ENCODE measurements at regions not wholly inside any gene's neighbourhood (a gene's known extent, or its start where the extent isn't known, plus 50 kb on each side); places are given as distances from the start of the nearest gene placed in this dataset.

DNA sequence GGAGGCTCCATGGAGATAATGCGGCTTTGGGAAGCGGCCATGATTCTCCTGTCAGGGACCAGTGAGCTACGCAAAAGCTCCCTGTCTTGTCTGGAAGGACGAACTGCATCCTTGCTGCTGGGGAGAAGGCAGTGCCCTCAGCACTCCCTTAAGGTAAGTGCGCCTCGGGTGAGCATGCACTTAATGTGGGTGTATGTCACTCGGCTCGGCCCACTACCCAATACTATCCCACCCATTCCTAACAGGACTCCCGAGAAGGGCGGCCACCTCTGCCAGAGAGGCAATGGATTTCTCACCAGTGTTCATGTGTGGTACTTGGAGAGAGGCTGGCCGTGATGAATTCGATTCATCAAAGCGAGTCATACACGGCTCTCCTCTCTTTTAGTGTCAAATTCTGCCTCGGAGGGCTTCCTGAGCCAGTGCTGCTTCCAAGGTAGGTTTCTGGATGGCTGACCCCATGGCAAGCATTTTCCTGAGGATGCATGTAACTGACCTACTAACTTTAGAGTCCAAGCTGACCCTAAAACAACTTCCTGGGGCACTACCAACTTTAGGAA, 151.7 kb upstream of the RTL1 start:
- no peak for ATAC-seq
- Histone ChIP-seq H3K9me2 (ENCODE audit: insufficient read depth) (no peaks in the 10 kb centered on the region), H3K36me3 (ENCODE audit: control insufficient read depth in 1 of 2, insufficient read depth in 2 of 2, low read length in 2 of 2) (no peaks in the 10 kb centered on the region), H3K9me3 (ENCODE audit: control insufficient read depth in 1 of 2, insufficient read depth in 1 of 2, low read depth in 1 of 2, low read length in 2 of 2) (peaks cover 3 to 10% of the 10 kb centered on the region in 2 experiments), H3K79me2 (ENCODE audit: insufficient read depth, low read length) (no peaks in the 10 kb centered on the region), H3K27me3 (ENCODE audit: insufficient read depth, low read length) (no peaks in the 10 kb centered on the region), H4K20me1 (ENCODE audit: insufficient read depth) (no peaks in the 10 kb centered on the region), H3K4me3 (replicated peaks in 1 of 2; ENCODE audit: low read depth in 1 of 2, low read length in 2 of 2) (no peak overlapping the region), H3K9ac (ENCODE audit: low read length) (no peak overlapping the region), H3K27ac (ENCODE audit: low read depth, low read length) (no peak overlapping the region), H3K4me2 (ENCODE audit: low read length) (no peak overlapping the region), H2AFZ (ENCODE audit: low read depth, low read length, poor library complexity, severe bottlenecking) (no peak overlapping the region), H3K4me1 (ENCODE audit: control insufficient read depth in 1 of 2, insufficient read depth in 2 of 2, low read length in 2 of 2) (0 out of 4 replicates have a peak, but pooled peaks cover 0 to 3% of the 10 kb centered on the region in 2 experiments)
- TF ChIP-seq EZH2 (IDR thresholded peaks at IDR 0.05) (no peak), ZNF274 (IDR thresholded peaks at IDR 0.05; ENCODE audit: low read depth, low read length) (no peak), YY1 (IDR thresholded peaks at IDR 0.05; ENCODE audit: extremely low read depth, insufficient replicate concordance, low read depth, low read length) (no peak), CBX3 (IDR thresholded peaks at IDR 0.05; ENCODE audit: low read depth) (no peak), JUND (IDR thresholded peaks at IDR 0.05) (no peak), REST (IDR thresholded peaks at IDR 0.05; ENCODE audit: low read depth) (no peak), SRF (IDR thresholded peaks at IDR 0.05; ENCODE audit: low read depth) (no peak), ZFX (IDR thresholded peaks at IDR 0.05) (no peak), FOSL1 (IDR thresholded peaks at IDR 0.05; ENCODE audit: low read depth) (no peak), SIN3A (IDR thresholded peaks at IDR 0.05; ENCODE audit: low read depth) (no peak), POLR2AphosphoS5 (IDR thresholded peaks at IDR 0.05; ENCODE audit: low read depth, low read length) (no peak), EGR1 (IDR thresholded peaks at IDR 0.05; ENCODE audit: low read depth) (no peak), ELF1 (IDR thresholded peaks at IDR 0.05; ENCODE audit: borderline replicate concordance, low read depth) (no peak), POLR2A (IDR thresholded peaks at IDR 0.05; ENCODE audit: borderline replicate concordance, extremely low read depth, insufficient read depth, insufficient read length) (no peak), EZH2phosphoT487 (IDR thresholded peaks at IDR 0.05; ENCODE audit: borderline replicate concordance) (no peak), SP1 (IDR thresholded peaks at IDR 0.05; ENCODE audit: low read depth) (no peak), RAD21 (IDR thresholded peaks at IDR 0.05; ENCODE audit: low read depth) (no peak), TCF7L2 (IDR thresholded peaks at IDR 0.05; ENCODE audit: borderline replicate concordance, extremely low read depth, insufficient read depth, insufficient read length) (no peak), CEBPB (IDR thresholded peaks at IDR 0.05; ENCODE audit: low read depth) (no peak)
- TF ChIP-seq, protein P1, sequence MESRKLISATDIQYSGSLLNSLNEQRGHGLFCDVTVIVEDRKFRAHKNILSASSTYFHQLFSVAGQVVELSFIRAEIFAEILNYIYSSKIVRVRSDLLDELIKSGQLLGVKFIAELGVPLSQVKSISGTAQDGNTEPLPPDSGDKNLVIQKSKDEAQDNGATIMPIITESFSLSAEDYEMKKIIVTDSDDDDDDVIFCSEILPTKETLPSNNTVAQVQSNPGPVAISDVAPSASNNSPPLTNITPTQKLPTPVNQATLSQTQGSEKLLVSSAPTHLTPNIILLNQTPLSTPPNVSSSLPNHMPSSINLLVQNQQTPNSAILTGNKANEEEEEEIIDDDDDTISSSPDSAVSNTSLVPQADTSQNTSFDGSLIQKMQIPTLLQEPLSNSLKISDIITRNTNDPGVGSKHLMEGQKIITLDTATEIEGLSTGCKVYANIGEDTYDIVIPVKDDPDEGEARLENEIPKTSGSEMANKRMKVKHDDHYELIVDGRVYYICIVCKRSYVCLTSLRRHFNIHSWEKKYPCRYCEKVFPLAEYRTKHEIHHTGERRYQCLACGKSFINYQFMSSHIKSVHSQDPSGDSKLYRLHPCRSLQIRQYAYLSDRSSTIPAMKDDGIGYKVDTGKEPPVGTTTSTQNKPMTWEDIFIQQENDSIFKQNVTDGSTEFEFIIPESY (IDR thresholded peaks at IDR 0.05; ENCODE audit: extremely low read depth, insufficient replicate concordance, low read length): no peak
- ChIA-PET RAD21 (ENCODE audit: low non-redundant PET in 1 of 2, low total read pairs in 2 of 2, uncharacterized antibody in 2 of 2, unreplicated experiment in 2 of 2) (no interaction called here), CTCF (no interaction called here), POLR2A (no interaction called here)
- no TSS peak for BruUV-seq (replicated peaks)
- intact Hi-C loops (cut with micrococcal nuclease): no loop called here
- DNase-seq (ENCODE audit: low read depth, low spot score): no peak
